HFFc6 (cell line): ENCODE measurements at regions not wholly inside any gene's neighbourhood (a gene's known extent, or its start where the extent isn't known, plus 50 kb on each side); places are given as distances from the start of the nearest gene placed in this dataset.

Experiments
- DNase-seq: peaks from one replicate; pipeline ENCODE4 v3.0.0-alpha.2; 2018
- H3K27ac Mint-ChIP-seq: 2 replicates; pipeline ENCODE4 v1.8.0; 2020; ENCODE audit warnings: mild to moderate bottlenecking, mixed read lengths
- H3K27me3 Mint-ChIP-seq: 2 replicates; pipeline ENCODE4 v1.8.0; 2021; ENCODE audit warnings: mild to moderate bottlenecking, moderate library complexity, mixed read lengths; ENCODE audit not compliant: insufficient read depth
- H3K36me3 Mint-ChIP-seq: 2 replicates; pipeline ENCODE4 v1.8.0; 2021; ENCODE audit warnings: low read depth, mixed read lengths
- H3K4me1 Mint-ChIP-seq: 2 replicates; pipeline ENCODE4 v1.8.0; 2020; ENCODE audit warnings: low read depth, mixed read lengths
- H3K4me3 Mint-ChIP-seq: 2 replicates; pipeline ENCODE4 v1.8.0; 2020; ENCODE audit warnings: mild to moderate bottlenecking, moderate library complexity, mixed read lengths
- H3K9me3 Mint-ChIP-seq: 2 replicates; pipeline ENCODE4 v1.8.0; 2020; ENCODE audit warnings: mild to moderate bottlenecking, mixed read lengths
- TF ChIP-seq, protein P1 (sequence below): fragments of 200-600 bp; sonication (generic); IDR thresholded peaks from 2 replicates; pipeline ENCODE4 v1.5.0; 2021; ENCODE audit warnings: antibody characterized with exemption, mild to moderate bottlenecking

DNA sequence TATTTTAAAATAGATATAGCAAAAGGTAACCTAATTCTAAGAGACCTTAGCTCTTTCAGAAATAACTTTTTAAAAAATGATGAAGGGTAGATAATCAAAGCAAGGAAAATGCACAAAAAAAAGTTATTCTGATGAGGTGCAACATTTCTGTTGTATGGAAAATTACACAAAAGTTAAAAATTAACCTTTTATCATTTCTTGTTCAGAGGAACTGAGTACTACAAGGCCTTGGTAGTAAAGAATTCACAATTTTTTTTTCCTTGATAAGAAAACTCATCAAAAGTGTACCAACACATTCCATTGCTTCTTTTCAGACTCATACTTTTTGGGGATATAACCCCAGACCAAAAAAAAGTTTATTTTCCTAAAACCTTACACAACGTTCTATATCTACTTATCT is 213.0 kb downstream of the IL15 start:
- H3K36me3 Mint-ChIP-seq: no peaks in the 10 kb centered on the region
- no peaks in the 10 kb centered on the region for H3K9me3 Mint-ChIP-seq

DNA sequence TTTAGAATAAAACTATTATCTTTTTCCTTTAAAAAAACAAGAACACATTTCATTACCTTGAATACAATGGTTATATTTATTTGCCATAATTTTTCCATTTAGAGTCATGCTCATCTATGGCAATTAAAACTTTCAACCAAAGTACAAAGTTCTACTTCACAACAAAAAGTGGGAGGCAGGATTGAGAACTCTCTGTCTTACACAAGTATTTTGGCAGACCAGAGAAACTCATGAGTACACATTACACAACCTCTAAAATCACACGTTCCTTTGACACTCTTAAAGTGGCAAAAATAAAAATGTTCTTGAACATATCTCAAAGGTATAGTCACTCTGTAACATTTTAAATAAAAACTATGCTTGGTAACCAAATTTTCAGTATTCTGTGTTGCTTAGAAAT is 213.4 kb downstream of the IL15 start:
- no peaks in the 10 kb centered on the region for H3K36me3 Mint-ChIP-seq
- TF ChIP-seq, protein P1, sequence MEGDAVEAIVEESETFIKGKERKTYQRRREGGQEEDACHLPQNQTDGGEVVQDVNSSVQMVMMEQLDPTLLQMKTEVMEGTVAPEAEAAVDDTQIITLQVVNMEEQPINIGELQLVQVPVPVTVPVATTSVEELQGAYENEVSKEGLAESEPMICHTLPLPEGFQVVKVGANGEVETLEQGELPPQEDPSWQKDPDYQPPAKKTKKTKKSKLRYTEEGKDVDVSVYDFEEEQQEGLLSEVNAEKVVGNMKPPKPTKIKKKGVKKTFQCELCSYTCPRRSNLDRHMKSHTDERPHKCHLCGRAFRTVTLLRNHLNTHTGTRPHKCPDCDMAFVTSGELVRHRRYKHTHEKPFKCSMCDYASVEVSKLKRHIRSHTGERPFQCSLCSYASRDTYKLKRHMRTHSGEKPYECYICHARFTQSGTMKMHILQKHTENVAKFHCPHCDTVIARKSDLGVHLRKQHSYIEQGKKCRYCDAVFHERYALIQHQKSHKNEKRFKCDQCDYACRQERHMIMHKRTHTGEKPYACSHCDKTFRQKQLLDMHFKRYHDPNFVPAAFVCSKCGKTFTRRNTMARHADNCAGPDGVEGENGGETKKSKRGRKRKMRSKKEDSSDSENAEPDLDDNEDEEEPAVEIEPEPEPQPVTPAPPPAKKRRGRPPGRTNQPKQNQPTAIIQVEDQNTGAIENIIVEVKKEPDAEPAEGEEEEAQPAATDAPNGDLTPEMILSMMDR: no peak
- H3K4me3 Mint-ChIP-seq: no peak overlapping the region

More for the DNA sequence above, 213.0 kb downstream of the IL15 start:
- no peak overlapping the region for H3K27ac Mint-ChIP-seq
- H3K27me3 Mint-ChIP-seq: no peaks in the 10 kb centered on the region
- TF ChIP-seq, protein P1: no peak
- no peak for DNase-seq
- no peak overlapping the region for H3K4me3 Mint-ChIP-seq
- H3K4me1 Mint-ChIP-seq: no peaks in the 10 kb centered on the region

DNA sequence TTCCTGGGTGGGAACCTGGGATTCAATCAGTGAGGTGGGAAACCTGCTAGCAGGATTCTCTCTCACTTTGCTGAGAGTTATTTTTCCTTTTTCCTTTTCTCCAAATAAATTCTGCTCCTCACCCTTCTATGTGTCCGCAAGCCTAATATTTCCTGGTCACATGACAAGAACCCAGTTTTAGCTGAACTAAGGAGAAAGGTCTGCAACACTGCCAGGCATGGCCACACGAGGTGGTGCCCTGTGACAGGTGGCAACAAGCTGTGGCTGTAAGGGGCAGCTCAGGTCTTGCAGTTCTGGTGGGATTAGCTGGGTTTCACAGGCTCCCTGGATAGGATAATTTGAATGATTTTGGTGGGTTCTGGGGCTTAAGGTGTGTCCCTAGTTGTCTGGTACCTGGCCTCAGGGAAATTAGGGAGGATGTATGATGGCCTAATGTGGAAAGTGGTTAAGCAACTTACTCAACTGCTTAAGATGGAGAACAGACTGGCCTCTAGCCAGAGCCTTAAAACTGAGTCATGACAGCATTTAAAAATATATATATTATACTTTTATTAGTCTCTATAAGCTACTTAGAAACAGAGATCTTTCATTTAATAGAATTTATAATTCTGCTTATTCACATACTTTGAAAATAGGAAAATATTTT is 215.0 kb downstream of the IL15 start:
- H3K4me1 Mint-ChIP-seq: no peaks in the 10 kb centered on the region
- TF ChIP-seq, protein P1: no peak

More for the DNA sequence above, 213.4 kb downstream of the IL15 start:
- Mint-ChIP-seq H3K27ac (no peak overlapping the region), H3K27me3 (no peaks in the 10 kb centered on the region), H3K4me1 (no peaks in the 10 kb centered on the region), H3K9me3 (no peaks in the 10 kb centered on the region)
- no peak for DNase-seq

DNA sequence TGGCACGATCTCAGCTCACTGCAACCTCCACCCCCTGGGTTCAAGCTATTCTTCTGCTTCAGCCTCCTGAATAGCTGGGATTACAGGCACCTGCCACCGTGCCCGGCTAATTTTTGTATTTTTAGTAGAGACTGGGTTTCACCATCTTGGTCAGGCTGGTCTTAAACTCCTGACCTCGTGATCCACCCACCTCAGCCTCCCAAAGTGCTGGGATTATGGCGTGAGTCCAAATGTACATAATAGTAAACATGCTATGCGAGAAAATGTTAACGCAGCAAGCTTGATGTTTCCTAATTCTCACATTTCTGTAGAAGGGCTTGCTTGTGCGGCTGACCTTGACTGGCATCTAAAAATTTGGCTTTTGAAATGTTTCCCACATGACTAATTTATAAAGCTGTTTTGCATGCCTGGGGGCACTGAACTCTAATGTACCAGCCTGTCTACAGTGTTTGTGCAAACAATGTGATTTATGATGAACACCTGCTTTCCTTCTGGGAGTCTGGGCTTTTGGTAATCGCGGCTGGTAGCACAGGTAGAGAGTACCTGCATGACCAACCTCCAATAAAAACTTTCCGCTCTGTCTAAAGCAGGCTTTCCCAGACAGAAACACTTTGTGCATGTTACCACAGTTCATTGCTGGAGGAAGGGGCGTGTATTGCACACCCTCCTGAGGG is 216.8 kb downstream of the IL15 start:
- peaks cover 12% of the 10 kb centered on the region for H3K9me3 Mint-ChIP-seq

More for the DNA sequence above, 215.0 kb downstream of the IL15 start:
- H3K27ac Mint-ChIP-seq: no peak overlapping the region
- H3K4me3 Mint-ChIP-seq: no peak overlapping the region
- no peaks in the 10 kb centered on the region for H3K27me3 Mint-ChIP-seq
- H3K36me3 Mint-ChIP-seq: 0 out of 2 replicates have a peak, but pooled peaks cover 13% of the 10 kb centered on the region
- peaks cover 12% of the 10 kb centered on the region for H3K9me3 Mint-ChIP-seq
- DNase-seq: no peak

DNA sequence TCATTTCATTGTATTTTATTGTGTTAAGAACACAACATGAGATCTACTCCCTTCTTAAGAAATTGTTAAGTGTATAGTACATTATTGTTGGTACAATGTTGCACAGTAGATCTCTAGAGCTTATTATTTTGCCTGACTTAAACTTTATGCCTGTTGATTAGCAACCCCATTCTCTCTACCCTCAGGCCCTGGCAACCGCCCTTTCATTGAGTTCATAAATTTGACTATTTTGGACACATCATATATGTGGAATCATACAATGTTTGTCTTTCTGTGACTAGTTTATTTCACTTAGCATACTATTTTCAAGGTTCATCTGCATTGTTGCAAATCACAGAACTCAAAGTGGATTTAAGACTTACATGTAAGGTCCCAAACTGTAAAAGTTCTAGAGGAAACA is 222.1 kb downstream of the IL15 start:
- Mint-ChIP-seq H3K4me1 (no peaks in the 10 kb centered on the region), H3K27me3 (0 out of 2 replicates have a peak, but pooled peaks cover 1% of the 10 kb centered on the region), H3K36me3 (0 out of 2 replicates have a peak, but pooled peaks cover 13% of the 10 kb centered on the region), H3K27ac (no peak overlapping the region), H3K9me3 (peaks cover 12% of the 10 kb centered on the region), H3K4me3 (no peak overlapping the region)
- TF ChIP-seq, protein P1: no peak
- DNase-seq: no peak

More for the DNA sequence above, 216.8 kb downstream of the IL15 start:
- Mint-ChIP-seq H3K27me3 (0 out of 2 replicates have a peak, but pooled peaks cover 1% of the 10 kb centered on the region), H3K36me3 (0 out of 2 replicates have a peak, but pooled peaks cover 13% of the 10 kb centered on the region), H3K27ac (no peak overlapping the region), H3K4me3 (no peak overlapping the region), H3K4me1 (no peaks in the 10 kb centered on the region)
- DNase-seq: no peak
- TF ChIP-seq, protein P1: no peak
